ENCODE measurements at regions not wholly inside any gene's neighbourhood (a gene's known extent, or its start where the extent isn't known, plus 50 kb on each side); places are given as distances from the start of the nearest gene placed in this dataset.

DNA sequence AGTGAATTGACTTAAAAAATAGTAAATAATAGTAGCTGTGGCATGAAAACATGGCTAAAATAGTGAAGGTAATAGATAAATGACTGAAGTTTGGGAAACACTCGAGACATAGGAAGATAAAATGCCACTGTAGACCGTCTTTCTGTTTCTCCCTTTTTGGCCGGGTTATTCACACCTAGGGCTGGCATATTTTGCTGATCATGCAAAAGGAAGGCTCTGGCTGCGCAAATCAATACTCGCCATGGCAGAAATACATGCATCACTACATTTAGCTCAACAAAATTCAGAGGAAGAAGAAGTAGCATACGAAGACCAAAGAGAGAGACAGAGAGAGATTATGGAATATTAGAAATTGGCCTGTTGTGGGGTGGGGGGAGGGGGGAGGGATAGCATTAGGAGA lies 242.2 kb upstream of the KBTBD8 start:
- no peak overlapping the region for H3K4me3 ChIP-seq (ENCODE audit: low read length in 2 of 2)
- no peaks in the 10 kb centered on the region for H3K9me3 ChIP-seq (ENCODE audit: control insufficient read depth in 2 of 2, low read length in 2 of 2)
- no peaks in the 10 kb centered on the region for H3K4me1 ChIP-seq (ENCODE audit: control insufficient read depth in 2 of 2, insufficient read depth in 2 of 2, low read length in 2 of 2)
- H3K36me3 ChIP-seq (ENCODE audit: control insufficient read depth in 2 of 2, insufficient read depth in 2 of 2, low read length in 2 of 2), result no peaks in the 10 kb centered on the region
- H3K27ac ChIP-seq (ENCODE audit: low read depth in 2 of 2, low read length in 2 of 2), result no peak overlapping the region
- H3K9ac ChIP-seq (ENCODE audit: low read depth in 1 of 2, low read length in 2 of 2), result no peak overlapping the region
- no peaks in the 10 kb centered on the region for H3K27me3 ChIP-seq (ENCODE audit: control insufficient read depth in 2 of 2, insufficient read depth in 2 of 2, low read length in 2 of 2)

- H3K4me3 ChIP-seq (ENCODE audit: low read length in 2 of 2), result no peak overlapping the region
- H3K9ac ChIP-seq (ENCODE audit: low read depth in 1 of 2, low read length in 2 of 2), result no peak overlapping the region
- no peaks in the 10 kb centered on the region for H3K27me3 ChIP-seq (ENCODE audit: control insufficient read depth in 2 of 2, insufficient read depth in 2 of 2, low read length in 2 of 2)
- no peak overlapping the region for H3K27ac ChIP-seq (ENCODE audit: low read depth in 2 of 2, low read length in 2 of 2)
- no peaks in the 10 kb centered on the region for H3K9me3 ChIP-seq (ENCODE audit: control insufficient read depth in 2 of 2, low read length in 2 of 2)
- no peaks in the 10 kb centered on the region for H3K36me3 ChIP-seq (ENCODE audit: control insufficient read depth in 2 of 2, insufficient read depth in 2 of 2, low read length in 2 of 2)
- no peaks in the 10 kb centered on the region for H3K4me1 ChIP-seq (ENCODE audit: control insufficient read depth in 2 of 2, insufficient read depth in 2 of 2, low read length in 2 of 2)
These were observed 241.6 kb upstream of the KBTBD8 start for GRCh38 chr3:66756468-66757036.

DNA sequence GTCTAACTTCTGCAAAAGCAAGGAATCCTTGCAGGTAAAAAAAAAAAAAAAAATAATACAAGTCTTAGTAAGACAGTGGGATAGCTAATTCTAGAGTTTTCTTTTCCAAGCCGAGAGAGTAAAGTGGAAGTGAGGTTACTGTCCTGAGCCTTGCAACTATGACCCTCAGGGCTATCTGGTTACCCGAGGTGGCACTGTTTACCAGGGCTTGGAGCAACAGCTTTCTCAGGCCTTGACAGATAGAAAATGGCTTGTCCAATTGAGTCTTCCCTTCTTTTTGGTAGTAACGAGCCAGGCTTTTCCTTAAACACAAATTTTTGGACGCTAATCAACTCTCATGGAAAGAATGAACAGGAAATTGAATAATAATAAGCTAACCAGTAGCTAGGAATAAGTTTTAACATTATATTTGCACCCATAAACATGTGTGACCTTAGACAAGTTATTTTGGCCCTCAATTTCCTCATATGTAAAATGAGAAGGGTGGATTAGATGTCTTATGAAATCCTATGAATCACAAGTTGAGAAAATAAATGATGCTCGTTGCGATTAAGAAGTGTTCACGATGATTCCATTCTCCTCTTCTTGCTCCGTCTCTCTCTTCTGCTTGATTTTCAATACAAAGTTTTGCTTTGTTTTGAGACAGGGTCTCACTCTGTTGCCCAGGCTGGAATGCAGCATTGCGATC lies 236.9 kb upstream of the KBTBD8 start:
- no peak overlapping the region for H3K4me3 ChIP-seq (ENCODE audit: low read length in 2 of 2)
- H3K27me3 ChIP-seq (ENCODE audit: control insufficient read depth in 2 of 2, insufficient read depth in 2 of 2, low read length in 2 of 2), result no peaks in the 10 kb centered on the region
- H3K4me1 ChIP-seq (ENCODE audit: control insufficient read depth in 2 of 2, insufficient read depth in 2 of 2, low read length in 2 of 2), result no peaks in the 10 kb centered on the region
- no peak overlapping the region for H3K27ac ChIP-seq (ENCODE audit: low read depth in 2 of 2, low read length in 2 of 2)
- no peak overlapping the region for H3K9ac ChIP-seq (ENCODE audit: low read depth in 1 of 2, low read length in 2 of 2)
- H3K9me3 ChIP-seq (ENCODE audit: control insufficient read depth in 2 of 2, low read length in 2 of 2), result no peaks in the 10 kb centered on the region
- no peaks in the 10 kb centered on the region for H3K36me3 ChIP-seq (ENCODE audit: control insufficient read depth in 2 of 2, insufficient read depth in 2 of 2, low read length in 2 of 2)

GRCh38 chr3:66762916-66763693 lies 235.0 kb upstream of the KBTBD8 start:
- Histone ChIP-seq H3K36me3 (ENCODE audit: control insufficient read depth in 2 of 2, insufficient read depth in 2 of 2, low read length in 2 of 2) (no peaks in the 10 kb centered on the region), H3K4me1 (ENCODE audit: control insufficient read depth in 2 of 2, insufficient read depth in 2 of 2, low read length in 2 of 2) (no peaks in the 10 kb centered on the region), H3K9ac (ENCODE audit: low read depth in 1 of 2, low read length in 2 of 2) (no peak overlapping the region), H3K9me3 (ENCODE audit: control insufficient read depth in 2 of 2, low read length in 2 of 2) (no peaks in the 10 kb centered on the region), H3K27me3 (ENCODE audit: control insufficient read depth in 2 of 2, insufficient read depth in 2 of 2, low read length in 2 of 2) (no peaks in the 10 kb centered on the region), H3K27ac (ENCODE audit: low read depth in 2 of 2, low read length in 2 of 2) (no peak overlapping the region), H3K4me3 (ENCODE audit: low read length in 2 of 2) (no peak overlapping the region)

GRCh38 chr3:66778107-66778506 lies 220.0 kb upstream of the KBTBD8 start:
- Histone ChIP-seq H3K4me3 (ENCODE audit: low read length in 2 of 2) (no peak overlapping the region), H3K27ac (ENCODE audit: low read depth in 2 of 2, low read length in 2 of 2) (no peak overlapping the region), H3K36me3 (ENCODE audit: control insufficient read depth in 2 of 2, insufficient read depth in 2 of 2, low read length in 2 of 2) (no peaks in the 10 kb centered on the region), H3K4me1 (ENCODE audit: control insufficient read depth in 2 of 2, insufficient read depth in 2 of 2, low read length in 2 of 2) (no peaks in the 10 kb centered on the region), H3K9ac (ENCODE audit: low read depth in 1 of 2, low read length in 2 of 2) (no peak overlapping the region), H3K9me3 (ENCODE audit: control insufficient read depth in 2 of 2, low read length in 2 of 2) (no peaks in the 10 kb centered on the region), H3K27me3 (ENCODE audit: control insufficient read depth in 2 of 2, insufficient read depth in 2 of 2, low read length in 2 of 2) (no peaks in the 10 kb centered on the region)

DNA sequence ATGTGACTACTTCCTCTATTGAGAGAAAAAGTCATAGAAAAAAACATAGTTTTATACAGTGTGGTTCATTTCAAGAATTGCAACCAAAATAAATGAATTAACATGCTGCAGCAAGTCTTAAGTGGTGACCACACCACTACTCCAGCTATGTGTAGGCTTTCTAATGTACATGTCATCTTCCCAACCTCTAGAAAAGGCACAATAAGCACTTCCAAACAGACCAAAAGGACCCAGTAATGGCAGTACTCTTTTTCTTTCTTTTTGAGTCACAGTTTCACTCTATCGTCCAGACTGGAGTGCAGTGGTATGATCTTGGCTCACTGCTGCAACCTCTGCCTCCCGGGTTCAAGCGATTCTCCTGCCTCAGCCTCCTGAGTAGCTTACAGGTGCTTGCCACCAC lies 219.3 kb upstream of the KBTBD8 start:
- Histone ChIP-seq H3K27ac (ENCODE audit: low read depth in 2 of 2, low read length in 2 of 2) (no peak overlapping the region), H3K9ac (ENCODE audit: low read depth in 1 of 2, low read length in 2 of 2) (no peak overlapping the region), H3K4me1 (ENCODE audit: control insufficient read depth in 2 of 2, insufficient read depth in 2 of 2, low read length in 2 of 2) (no peaks in the 10 kb centered on the region), H3K4me3 (ENCODE audit: low read length in 2 of 2) (no peak overlapping the region), H3K9me3 (ENCODE audit: control insufficient read depth in 2 of 2, low read length in 2 of 2) (no peaks in the 10 kb centered on the region), H3K36me3 (ENCODE audit: control insufficient read depth in 2 of 2, insufficient read depth in 2 of 2, low read length in 2 of 2) (no peaks in the 10 kb centered on the region), H3K27me3 (ENCODE audit: control insufficient read depth in 2 of 2, insufficient read depth in 2 of 2, low read length in 2 of 2) (no peaks in the 10 kb centered on the region)

DNA sequence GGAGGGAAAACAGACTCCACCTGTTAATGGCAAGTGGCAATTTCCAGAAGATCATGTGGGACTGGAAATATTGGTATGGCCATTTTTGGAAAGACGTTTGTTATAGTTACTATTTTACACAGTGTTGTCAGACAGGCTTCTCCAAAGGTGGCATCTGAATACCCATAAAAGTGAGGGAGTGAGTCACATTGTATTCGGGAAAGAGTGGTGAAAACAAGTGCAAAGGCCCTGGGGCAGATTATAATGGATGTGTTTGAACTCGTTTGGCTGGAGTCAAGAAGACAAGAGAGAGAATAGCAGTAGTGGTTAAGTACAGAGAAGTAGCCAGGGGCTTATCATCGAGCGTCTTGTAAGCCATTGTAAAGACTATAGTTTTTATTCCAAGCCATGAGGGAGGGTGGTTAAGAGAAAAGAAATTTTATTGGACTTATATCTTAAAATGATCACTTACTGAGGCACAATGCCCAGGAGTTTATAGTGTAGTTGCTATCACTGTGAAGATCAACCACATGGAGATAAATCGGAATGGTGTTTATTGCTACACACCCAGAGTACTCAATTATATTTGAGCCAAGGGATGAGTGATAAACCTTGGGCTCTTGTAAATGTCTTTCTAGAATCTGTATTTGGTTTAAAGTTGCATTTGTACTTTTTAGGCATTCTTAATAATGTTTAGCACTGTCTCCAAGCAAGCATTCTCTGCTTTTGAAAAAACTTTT lies 212.8 kb upstream of the KBTBD8 start:
- Histone ChIP-seq H3K36me3 (ENCODE audit: control insufficient read depth in 2 of 2, insufficient read depth in 2 of 2, low read length in 2 of 2) (no peaks in the 10 kb centered on the region), H3K27me3 (ENCODE audit: control insufficient read depth in 2 of 2, insufficient read depth in 2 of 2, low read length in 2 of 2) (no peaks in the 10 kb centered on the region), H3K4me1 (ENCODE audit: control insufficient read depth in 2 of 2, insufficient read depth in 2 of 2, low read length in 2 of 2) (no peaks in the 10 kb centered on the region), H3K9ac (ENCODE audit: low read depth in 1 of 2, low read length in 2 of 2) (no peak overlapping the region), H3K4me3 (ENCODE audit: low read length in 2 of 2) (no peak overlapping the region), H3K9me3 (ENCODE audit: control insufficient read depth in 2 of 2, low read length in 2 of 2) (no peaks in the 10 kb centered on the region), H3K27ac (ENCODE audit: low read depth in 2 of 2, low read length in 2 of 2) (no peak overlapping the region)

DNA sequence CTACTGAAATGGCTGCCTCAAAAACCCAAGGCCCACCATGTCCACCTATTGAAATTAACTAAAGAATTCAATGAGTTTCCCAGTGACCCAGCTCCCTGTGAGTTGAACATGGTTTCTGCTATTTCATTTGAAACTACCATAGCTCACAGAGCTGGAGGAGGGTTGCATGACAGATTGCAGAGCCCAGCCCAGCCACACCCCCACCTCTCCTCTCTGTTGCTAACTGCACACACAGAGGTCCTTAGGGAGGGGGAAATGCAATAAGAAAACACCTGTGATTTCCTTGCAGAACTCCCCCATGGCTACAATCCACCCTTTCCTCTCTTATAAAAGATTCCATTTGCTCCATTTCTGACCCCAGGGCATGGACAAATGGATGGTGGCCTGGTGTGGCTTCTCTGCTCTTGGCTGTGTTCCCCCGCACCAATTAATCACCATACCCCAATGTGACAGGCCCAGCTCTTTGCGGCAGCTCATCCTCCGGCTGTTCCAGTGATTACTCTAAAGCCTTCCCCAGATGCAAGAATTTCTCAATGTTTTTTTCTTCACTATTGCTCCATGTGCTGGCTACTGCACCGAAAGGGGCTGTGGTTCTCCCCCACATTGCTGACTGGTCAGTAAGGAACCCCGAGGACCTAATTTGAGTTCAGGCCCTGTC lies 208.4 kb upstream of the KBTBD8 start:
- no peak overlapping the region for H3K27ac ChIP-seq (ENCODE audit: low read depth in 2 of 2, low read length in 2 of 2)
- no peaks in the 10 kb centered on the region for H3K27me3 ChIP-seq (ENCODE audit: control insufficient read depth in 2 of 2, insufficient read depth in 2 of 2, low read length in 2 of 2)
- H3K4me3 ChIP-seq (ENCODE audit: low read length in 2 of 2), result no peak overlapping the region
- no peaks in the 10 kb centered on the region for H3K4me1 ChIP-seq (ENCODE audit: control insufficient read depth in 2 of 2, insufficient read depth in 2 of 2, low read length in 2 of 2)
- no peaks in the 10 kb centered on the region for H3K36me3 ChIP-seq (ENCODE audit: control insufficient read depth in 2 of 2, insufficient read depth in 2 of 2, low read length in 2 of 2)
- no peaks in the 10 kb centered on the region for H3K9me3 ChIP-seq (ENCODE audit: control insufficient read depth in 2 of 2, low read length in 2 of 2)
- no peak overlapping the region for H3K9ac ChIP-seq (ENCODE audit: low read depth in 1 of 2, low read length in 2 of 2)

GRCh38 chr3:66792086-66792485 lies 206.0 kb upstream of the KBTBD8 start:
- no peak overlapping the region for H3K9ac ChIP-seq (ENCODE audit: low read depth in 1 of 2, low read length in 2 of 2)
- no peaks in the 10 kb centered on the region for H3K9me3 ChIP-seq (ENCODE audit: control insufficient read depth in 2 of 2, low read length in 2 of 2)
- no peaks in the 10 kb centered on the region for H3K36me3 ChIP-seq (ENCODE audit: control insufficient read depth in 2 of 2, insufficient read depth in 2 of 2, low read length in 2 of 2)
- no peak overlapping the region for H3K27ac ChIP-seq (ENCODE audit: low read depth in 2 of 2, low read length in 2 of 2)
- no peak overlapping the region for H3K4me3 ChIP-seq (ENCODE audit: low read length in 2 of 2)
- no peaks in the 10 kb centered on the region for H3K4me1 ChIP-seq (ENCODE audit: control insufficient read depth in 2 of 2, insufficient read depth in 2 of 2, low read length in 2 of 2)
- H3K27me3 ChIP-seq (ENCODE audit: control insufficient read depth in 2 of 2, insufficient read depth in 2 of 2, low read length in 2 of 2), result no peaks in the 10 kb centered on the region
